Endodermal cell (in vitro differentiated cells): ENCODE measurements at regions not wholly inside any gene's neighbourhood (a gene's known extent, or its start where the extent isn't known, plus 50 kb on each side); places are given as distances from the start of the nearest gene placed in this dataset.

ENCODE experiments used
- DNase-seq: peaks from one replicate; pipeline ENCODE4 v3.0.0-alpha.2; 2017
- H3K27ac ChIP-seq: 2 replicates; pipeline ENCODE4 v1.5.1; 2013; ENCODE audit warnings: mild to moderate bottlenecking, low read depth, low read length, moderate library complexity
- H3K27me3 ChIP-seq: 2 replicates; pipeline ENCODE4 v1.6.1; 2013; ENCODE audit warnings: mild to moderate bottlenecking, low read length, moderate library complexity; ENCODE audit not compliant: insufficient read depth, control insufficient read depth, poor library complexity, severe bottlenecking
- H3K36me3 ChIP-seq: 2 replicates; pipeline ENCODE4 v1.7.0; 2013; ENCODE audit warnings: mild to moderate bottlenecking, low read length, moderate library complexity; ENCODE audit not compliant: control insufficient read depth, insufficient read depth
- H3K4me1 ChIP-seq: one replicate; pipeline ENCODE4 v1.7.0; 2013; ENCODE audit warnings: low read length; ENCODE audit not compliant: control insufficient read depth, insufficient read depth
- H3K4me3 ChIP-seq: 2 replicates; pipeline ENCODE4 v1.5.1; 2013; ENCODE audit warnings: mild to moderate bottlenecking, low read length, moderate library complexity
- H3K9ac ChIP-seq: 2 replicates; pipeline ENCODE4 v1.6.1; 2013; ENCODE audit warnings: mild to moderate bottlenecking, low read length, moderate library complexity; ENCODE audit not compliant: poor library complexity, severe bottlenecking; ENCODE audit errors: extremely low read depth
- H3K9me3 ChIP-seq: 2 replicates; pipeline ENCODE4 v1.6.1; 2013; ENCODE audit warnings: mild to moderate bottlenecking, low read length, moderate library complexity; ENCODE audit not compliant: control insufficient read depth
- H3K27ac Mint-ChIP-seq: 2 replicates; pipeline ENCODE4 v1.8.0; 2020; ENCODE audit warnings: mixed read lengths
- H3K27me3 Mint-ChIP-seq: 2 replicates; pipeline ENCODE4 v1.8.0; 2021; ENCODE audit warnings: mild to moderate bottlenecking, mixed read lengths; ENCODE audit not compliant: insufficient read depth
- H3K36me3 Mint-ChIP-seq: 2 replicates; pipeline ENCODE4 v1.8.0; 2020; ENCODE audit warnings: low read depth, mixed read lengths
- H3K4me1 Mint-ChIP-seq: 2 replicates; pipeline ENCODE4 v1.8.0; 2020; ENCODE audit warnings: mixed read lengths
- H3K4me3 Mint-ChIP-seq: 2 replicates; pipeline ENCODE4 v1.8.0; 2020; ENCODE audit warnings: mild to moderate bottlenecking, moderate library complexity, mixed read lengths
- H3K9me3 Mint-ChIP-seq: 2 replicates; pipeline ENCODE4 v1.8.0; 2020; ENCODE audit warnings: mild to moderate bottlenecking, mixed read lengths
- CTCF ChIP-seq: fragments of 200-600 bp; sonication (generic); conservative IDR thresholded peaks from 2 replicates; pipeline ENCODE4 v1.5.0; 2021; ENCODE audit warnings: antibody characterized with exemption, mild to moderate bottlenecking
- WGBS, 2 experiments: methylation state at CpG; one replicate each; pipeline versions ENCODE4 v1.1.5 to v1.1.7; 2013; ENCODE audit warnings: missing lambda C conversion rate in 2 of 2, mixed read lengths in 1 of 2; ENCODE audit not compliant: insufficient coverage in 1 of 2, insufficient read length in 1 of 2; 5-methylcytosine and 5-hydroxymethylcytosine counted together

- Mint-ChIP-seq H3K27ac (no peak overlapping the region), H3K9me3 (peaks cover 16% of the 10 kb centered on the region), H3K4me3 (no peak overlapping the region), H3K4me1 (peaks cover 6% of the 10 kb centered on the region), H3K27me3 (peaks cover 9% of the 10 kb centered on the region), H3K36me3 (no peaks in the 10 kb centered on the region)
- TF ChIP-seq CTCF = no peak
- Histone ChIP-seq H3K4me1 (no peaks in the 10 kb centered on the region), H3K36me3 (no peaks in the 10 kb centered on the region), H3K27me3 (no peaks in the 10 kb centered on the region), H3K9ac (no peak overlapping the region), H3K4me3 (no peak overlapping the region), H3K9me3 (peaks cover 5% of the 10 kb centered on the region), H3K27ac (peak overlapping the region; percentile 3)
- 84 to 94% methylated on average over 13 of the region's 13 CpGs for WGBS, 2 experiments
- no peak for DNase-seq
Measured at GRCh38 chr21:41024746-41025254, 143.2 kb upstream of the BACE2 start.

DNA sequence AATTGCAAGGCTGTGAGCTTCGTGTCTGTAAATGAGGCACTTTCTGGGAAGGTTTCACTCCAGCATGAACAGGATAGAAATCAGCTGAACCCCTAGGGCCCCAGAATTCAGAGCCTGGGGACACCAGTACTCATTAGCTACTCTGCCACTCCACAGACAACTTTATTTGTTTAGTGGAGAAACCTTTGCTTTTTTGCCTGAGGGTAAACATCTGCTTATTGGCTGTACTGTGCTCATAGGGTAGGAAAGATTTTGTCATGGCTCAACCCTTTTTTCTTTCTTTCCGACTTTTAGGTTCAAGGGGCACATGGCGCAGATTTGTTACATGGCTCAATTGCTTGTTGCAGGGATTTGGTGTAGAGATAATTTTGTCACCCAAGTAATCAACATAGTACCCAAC lies 138.4 kb upstream of the BACE2 start:
- no peak for DNase-seq
- H3K36me3 ChIP-seq = no peaks in the 10 kb centered on the region
- H3K27me3 Mint-ChIP-seq = peaks cover 2% of the 10 kb centered on the region
- H3K27ac Mint-ChIP-seq = no peak overlapping the region
- peaks cover 7% of the 10 kb centered on the region for H3K4me1 Mint-ChIP-seq
- H3K4me3 ChIP-seq = no peak overlapping the region
- H3K9me3 Mint-ChIP-seq = peaks cover 14% of the 10 kb centered on the region
- no peak overlapping the region for H3K27ac ChIP-seq
- TF ChIP-seq CTCF = no peak
- H3K4me3 Mint-ChIP-seq = no peak overlapping the region
- no peaks in the 10 kb centered on the region for H3K4me1 ChIP-seq
- H3K27me3 ChIP-seq = no peaks in the 10 kb centered on the region
- no peak overlapping the region for H3K9ac ChIP-seq
- no peaks in the 10 kb centered on the region for H3K36me3 Mint-ChIP-seq
- WGBS, 2 experiments = 80 to 90% methylated on average over 1 to 2 of the region's 3 CpGs
- peaks cover 5% of the 10 kb centered on the region for H3K9me3 ChIP-seq

GRCh38 chr21:41031701-41032220 lies 136.2 kb upstream of the BACE2 start:
- Histone ChIP-seq H3K9me3 (peaks cover 5% of the 10 kb centered on the region), H3K27ac (no peak overlapping the region), H3K36me3 (no peaks in the 10 kb centered on the region), H3K27me3 (no peaks in the 10 kb centered on the region), H3K4me3 (no peak overlapping the region), H3K9ac (no peak overlapping the region), H3K4me1 (no peaks in the 10 kb centered on the region)
- no peak for TF ChIP-seq CTCF
- H3K4me1 Mint-ChIP-seq = peaks cover 7% of the 10 kb centered on the region
- no peaks in the 10 kb centered on the region for H3K36me3 Mint-ChIP-seq
- H3K27me3 Mint-ChIP-seq = no peaks in the 10 kb centered on the region
- H3K9me3 Mint-ChIP-seq = peaks cover 10% of the 10 kb centered on the region
- H3K4me3 Mint-ChIP-seq = no peak overlapping the region
- 93 to 98% methylated on average over 3 of the region's 3 CpGs for WGBS, 2 experiments
- no peak overlapping the region for H3K27ac Mint-ChIP-seq
- no peak for DNase-seq
